ENCODE measurements at regions not wholly inside any gene's neighbourhood (a gene's known extent, or its start where the extent isn't known, plus 50 kb on each side); places are given as distances from the start of the nearest gene placed in this dataset.

DNA sequence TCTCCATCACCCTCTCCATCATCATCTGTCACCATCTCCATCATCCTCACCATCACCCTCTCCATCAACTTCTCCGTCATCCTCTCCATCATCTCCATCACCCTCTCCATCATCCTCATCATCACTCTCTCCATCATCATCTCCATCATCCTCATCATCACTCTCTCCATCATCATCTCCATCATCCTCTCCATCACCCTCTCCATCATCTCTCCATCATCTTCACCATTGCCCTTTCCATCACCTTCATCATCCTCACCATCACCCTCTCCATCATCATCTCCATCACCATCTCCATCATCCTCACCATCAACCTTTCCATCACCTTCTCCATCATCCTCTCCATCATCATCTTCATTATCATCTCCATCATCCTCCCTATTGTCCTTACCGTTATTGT, 565.5 kb upstream of the SGCD start:
- no peaks in the 10 kb centered on the region for H3K9me2 ChIP-seq (ENCODE audit: insufficient read depth, low read length)
- no peak for DNase-seq (ENCODE audit: low spot score)
- H3K4me3 ChIP-seq (ENCODE audit: low read depth, low read length, poor library complexity, severe bottlenecking) = no peak overlapping the region
- H3K27ac ChIP-seq (ENCODE audit: low read depth, low read length, poor library complexity, severe bottlenecking) = no peak overlapping the region
- TF ChIP-seq EZH2phosphoT487 (IDR thresholded peaks at IDR 0.05; ENCODE audit: borderline replicate concordance, low read depth, low read length) = no peak
- TF ChIP-seq, protein P1, sequence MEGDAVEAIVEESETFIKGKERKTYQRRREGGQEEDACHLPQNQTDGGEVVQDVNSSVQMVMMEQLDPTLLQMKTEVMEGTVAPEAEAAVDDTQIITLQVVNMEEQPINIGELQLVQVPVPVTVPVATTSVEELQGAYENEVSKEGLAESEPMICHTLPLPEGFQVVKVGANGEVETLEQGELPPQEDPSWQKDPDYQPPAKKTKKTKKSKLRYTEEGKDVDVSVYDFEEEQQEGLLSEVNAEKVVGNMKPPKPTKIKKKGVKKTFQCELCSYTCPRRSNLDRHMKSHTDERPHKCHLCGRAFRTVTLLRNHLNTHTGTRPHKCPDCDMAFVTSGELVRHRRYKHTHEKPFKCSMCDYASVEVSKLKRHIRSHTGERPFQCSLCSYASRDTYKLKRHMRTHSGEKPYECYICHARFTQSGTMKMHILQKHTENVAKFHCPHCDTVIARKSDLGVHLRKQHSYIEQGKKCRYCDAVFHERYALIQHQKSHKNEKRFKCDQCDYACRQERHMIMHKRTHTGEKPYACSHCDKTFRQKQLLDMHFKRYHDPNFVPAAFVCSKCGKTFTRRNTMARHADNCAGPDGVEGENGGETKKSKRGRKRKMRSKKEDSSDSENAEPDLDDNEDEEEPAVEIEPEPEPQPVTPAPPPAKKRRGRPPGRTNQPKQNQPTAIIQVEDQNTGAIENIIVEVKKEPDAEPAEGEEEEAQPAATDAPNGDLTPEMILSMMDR (conservative IDR thresholded peaks at IDR 0.05; ENCODE audit: low read length) = no peak
- no peaks in the 10 kb centered on the region for H3K4me1 ChIP-seq (ENCODE audit: insufficient read depth, low read length, poor library complexity, severe bottlenecking)
- POLR2A ChIA-PET = no interaction called here
- no TSS peak for BruUV-seq (replicated peaks)
- CTCF ChIA-PET (ENCODE audit: unreplicated experiment) = no interaction called here
- intact Hi-C loops (cut with micrococcal nuclease; ENCODE audit: unreplicated experiment) = no loop called here
- no peaks in the 10 kb centered on the region for H3K79me2 ChIP-seq (ENCODE audit: insufficient read depth, low read depth, low read length)
- no peaks in the 10 kb centered on the region for H3K9me3 ChIP-seq (ENCODE audit: low read length)
- H3K4me2 ChIP-seq (ENCODE audit: low read length) = no peak overlapping the region
- H4K20me1 ChIP-seq (ENCODE audit: insufficient read depth, low read length) = no peaks in the 10 kb centered on the region
- no peaks in the 10 kb centered on the region for H3K36me3 ChIP-seq (ENCODE audit: insufficient read depth, low read length)
- no peak overlapping the region for H2AFZ ChIP-seq (ENCODE audit: low read length)

DNA sequence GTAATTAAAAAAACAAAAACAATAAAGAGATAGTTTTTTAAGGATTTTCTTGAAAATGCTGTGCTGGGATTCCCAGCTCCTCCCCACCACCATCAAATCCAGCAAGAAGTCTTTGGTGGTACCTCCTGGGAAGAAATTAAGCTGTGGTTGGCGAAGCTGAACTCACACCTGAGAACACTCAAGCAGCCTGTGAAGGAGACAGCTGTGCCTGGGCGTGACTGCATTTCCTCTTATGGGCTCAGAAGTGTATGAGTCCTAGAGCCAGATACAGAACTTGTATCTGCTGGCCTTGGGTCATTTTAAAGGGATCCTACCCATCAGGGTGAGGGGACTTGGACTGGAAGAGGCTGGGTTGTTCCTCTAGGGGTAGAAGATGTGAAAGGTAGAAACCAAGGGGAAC, 561.2 kb upstream of the SGCD start:
- DNase-seq (ENCODE audit: low spot score) = peak; percentile 14
- ChIA-PET POLR2A (no interaction called here), CTCF (ENCODE audit: unreplicated experiment) (no interaction called here)
- no peak for TF ChIP-seq EZH2phosphoT487 (IDR thresholded peaks at IDR 0.05; ENCODE audit: borderline replicate concordance, low read depth, low read length)
- TF ChIP-seq, protein P1 (conservative IDR thresholded peaks at IDR 0.05; ENCODE audit: low read length) = no peak
- intact Hi-C loops (cut with micrococcal nuclease; ENCODE audit: unreplicated experiment) = no loop called here
- Histone ChIP-seq H3K4me2 (ENCODE audit: low read length) (no peak overlapping the region), H3K36me3 (ENCODE audit: insufficient read depth, low read length) (no peaks in the 10 kb centered on the region), H3K9me2 (ENCODE audit: insufficient read depth, low read length) (no peaks in the 10 kb centered on the region), H3K9me3 (ENCODE audit: low read length) (no peaks in the 10 kb centered on the region), H4K20me1 (ENCODE audit: insufficient read depth, low read length) (no peaks in the 10 kb centered on the region), H2AFZ (ENCODE audit: low read length) (no peak overlapping the region), H3K27ac (ENCODE audit: low read depth, low read length, poor library complexity, severe bottlenecking) (no peak overlapping the region), H3K79me2 (ENCODE audit: insufficient read depth, low read depth, low read length) (no peaks in the 10 kb centered on the region), H3K4me3 (ENCODE audit: low read depth, low read length, poor library complexity, severe bottlenecking) (no peak overlapping the region), H3K4me1 (ENCODE audit: insufficient read depth, low read length, poor library complexity, severe bottlenecking) (no peaks in the 10 kb centered on the region)
- no TSS peak for BruUV-seq (replicated peaks)

DNA sequence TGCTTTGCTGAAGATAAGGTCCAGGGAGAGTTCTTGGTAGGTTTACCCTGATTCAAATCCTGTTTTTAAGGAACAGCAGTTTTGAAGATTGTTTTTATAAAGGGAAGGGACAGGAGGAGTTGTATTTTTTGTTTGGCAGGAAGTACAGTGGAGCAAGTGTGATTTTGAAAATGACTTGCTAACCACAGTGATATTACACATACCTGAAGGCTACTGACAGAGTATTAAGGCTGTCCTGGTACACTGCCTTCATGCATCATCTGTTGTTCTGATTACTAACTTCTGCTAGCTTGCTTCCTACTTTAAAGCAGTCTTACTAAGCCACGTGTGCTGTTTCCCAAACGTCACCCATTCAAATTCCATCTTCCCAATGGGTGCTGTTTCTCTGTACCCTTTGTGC, 559.5 kb upstream of the SGCD start:
- TF ChIP-seq EZH2phosphoT487 (IDR thresholded peaks at IDR 0.05; ENCODE audit: borderline replicate concordance, low read depth, low read length) = no peak
- TF ChIP-seq, protein P1 (conservative IDR thresholded peaks at IDR 0.05; ENCODE audit: low read length) = no peak
- POLR2A ChIA-PET = no interaction called here
- H3K27ac ChIP-seq (ENCODE audit: low read depth, low read length, poor library complexity, severe bottlenecking) = no peak overlapping the region
- DNase-seq (ENCODE audit: low spot score) = no peak
- no peak overlapping the region for H2AFZ ChIP-seq (ENCODE audit: low read length)
- no TSS peak for BruUV-seq (replicated peaks)
- no peaks in the 10 kb centered on the region for H3K79me2 ChIP-seq (ENCODE audit: insufficient read depth, low read depth, low read length)
- H3K4me3 ChIP-seq (ENCODE audit: low read depth, low read length, poor library complexity, severe bottlenecking) = no peak overlapping the region
- no peaks in the 10 kb centered on the region for H3K36me3 ChIP-seq (ENCODE audit: insufficient read depth, low read length)
- CTCF ChIA-PET (ENCODE audit: unreplicated experiment) = no interaction called here
- H3K4me2 ChIP-seq (ENCODE audit: low read length) = no peak overlapping the region
- no peaks in the 10 kb centered on the region for H3K4me1 ChIP-seq (ENCODE audit: insufficient read depth, low read length, poor library complexity, severe bottlenecking)
- H3K9me2 ChIP-seq (ENCODE audit: insufficient read depth, low read length) = no peaks in the 10 kb centered on the region
- no peaks in the 10 kb centered on the region for H4K20me1 ChIP-seq (ENCODE audit: insufficient read depth, low read length)
- H3K9me3 ChIP-seq (ENCODE audit: low read length) = no peaks in the 10 kb centered on the region
- intact Hi-C loops (cut with micrococcal nuclease; ENCODE audit: unreplicated experiment) = no loop called here
